Effector memory CD8-positive, alpha-beta T cell (primary cell): ENCODE measurements at regions not wholly inside any gene's neighbourhood (a gene's known extent, or its start where the extent isn't known, plus 50 kb on each side); places are given as distances from the start of the nearest gene placed in this dataset.

ENCODE experiments used
- ATAC-seq: fragments of 150-1000 bp; cut with Tn5 transposase; replicated peaks from 2 replicates; pipeline ENCODE4 v1.10.0; 2021; ENCODE audit warnings: mild to moderate bottlenecking, moderate library complexity
- DNase-seq, 3 experiments: peaks; one replicate each; pipeline ENCODE4 v3.0.0; 2021
- H3K27ac Mint-ChIP-seq, 2 donors: one replicate each; pipeline ENCODE4 v1.8.0; 2022; ENCODE audit warnings: mild to moderate bottlenecking in 2 of 2, mixed read lengths in 2 of 2, moderate library complexity in 2 of 2
- H3K27me3 Mint-ChIP-seq, 2 donors: one replicate each; pipeline ENCODE4 v1.8.0; 2022; ENCODE audit warnings: mixed read lengths in 2 of 2
- H3K36me3 Mint-ChIP-seq: one replicate; pipeline ENCODE4 v1.8.0; 2022; ENCODE audit warnings: mild to moderate bottlenecking, moderate library complexity, mixed read lengths; ENCODE audit not compliant: insufficient read depth
- H3K4me1 Mint-ChIP-seq, 2 donors: one replicate each; pipeline ENCODE4 v1.8.0; 2022; ENCODE audit warnings: low read depth in 2 of 2, mixed read lengths in 2 of 2
- H3K4me3 Mint-ChIP-seq, 2 donors: one replicate each; pipeline ENCODE4 v1.8.0; 2022; ENCODE audit warnings: mild to moderate bottlenecking in 2 of 2, mixed read lengths in 2 of 2, moderate library complexity in 2 of 2
- H3K9me3 Mint-ChIP-seq, 2 donors: one replicate each; pipeline ENCODE4 v1.8.0; 2022; ENCODE audit warnings: mixed read lengths in 2 of 2

DNA sequence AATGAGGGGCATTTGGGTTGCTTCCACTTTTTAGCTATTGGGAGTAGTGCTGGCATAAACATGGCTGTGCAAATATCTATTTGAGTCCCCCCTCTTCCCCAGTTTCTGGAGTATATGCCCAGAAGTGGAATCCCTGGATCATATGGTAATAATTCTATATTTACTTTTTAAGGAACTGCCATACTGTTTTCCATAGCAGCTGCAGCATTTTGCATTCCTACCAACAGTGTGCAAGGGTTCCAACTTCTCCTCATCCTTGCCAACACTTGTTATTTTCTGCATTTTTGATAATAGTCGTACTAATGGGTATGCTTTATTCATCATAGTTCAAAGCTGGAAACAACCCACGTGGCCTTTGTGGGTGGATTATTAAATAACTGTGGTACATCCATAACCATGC is 883.5 kb downstream of the TBC1D22A start:
- DNase-seq (no peak), ATAC-seq (no peak)
- H3K27ac Mint-ChIP-seq, result no peak overlapping the region
- H3K36me3 Mint-ChIP-seq, result no peaks in the 10 kb centered on the region
- peaks cover 11 to 14% of the 10 kb centered on the region in 2 donors for H3K27me3 Mint-ChIP-seq
- H3K4me3 Mint-ChIP-seq, result no peak overlapping the region
- no peaks in the 10 kb centered on the region for H3K4me1 Mint-ChIP-seq
- peaks cover 0 to 2% of the 10 kb centered on the region in 2 donors for H3K9me3 Mint-ChIP-seq

DNA sequence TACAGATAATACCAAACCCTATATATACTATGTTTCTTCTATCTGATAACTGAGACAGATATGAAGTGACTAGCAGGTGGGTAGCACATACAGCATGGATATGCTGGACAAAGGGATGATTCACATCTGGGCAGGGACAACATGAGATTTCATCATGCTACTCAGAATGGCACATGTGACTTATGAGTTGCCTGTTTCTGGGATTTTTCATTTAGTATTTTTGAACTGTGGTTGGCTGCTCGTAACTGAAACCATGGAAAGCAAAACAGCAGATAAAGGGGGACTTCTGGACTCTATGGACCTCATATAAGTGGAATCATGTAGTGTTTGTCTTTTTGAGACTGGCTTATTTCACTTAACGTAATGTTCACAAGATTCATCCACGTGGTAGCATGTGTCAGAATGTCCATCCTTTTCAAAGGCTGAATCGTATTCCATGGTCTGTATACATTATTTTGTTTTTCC is 883.0 kb downstream of the TBC1D22A start:
- peaks cover 0 to 2% of the 10 kb centered on the region in 2 donors for H3K9me3 Mint-ChIP-seq
- no peak for ATAC-seq
- no peak for DNase-seq
- no peaks in the 10 kb centered on the region for H3K36me3 Mint-ChIP-seq
- peaks cover 11 to 14% of the 10 kb centered on the region in 2 donors for H3K27me3 Mint-ChIP-seq
- H3K4me3 Mint-ChIP-seq, result no peak overlapping the region
- H3K27ac Mint-ChIP-seq, result no peak overlapping the region
- no peaks in the 10 kb centered on the region for H3K4me1 Mint-ChIP-seq

DNA sequence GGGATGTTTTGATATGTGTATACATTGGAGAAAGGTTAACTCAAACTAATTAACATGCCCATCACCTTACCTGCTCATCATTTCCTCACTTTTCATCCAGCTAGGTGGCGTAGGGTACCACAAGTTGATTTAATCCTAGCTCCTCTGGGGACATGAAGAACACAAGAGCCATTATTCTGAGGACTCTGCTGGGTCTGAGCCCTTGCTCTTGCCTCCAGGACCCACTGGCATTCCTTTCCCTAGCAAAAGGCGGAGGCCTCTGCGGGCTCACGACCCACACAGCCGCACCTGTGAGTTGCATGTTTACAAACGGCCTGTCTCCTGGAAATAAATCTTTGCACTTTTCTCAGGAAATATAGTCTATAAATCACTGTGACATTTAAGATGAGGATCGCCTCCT is 871.9 kb downstream of the TBC1D22A start:
- no peaks in the 10 kb centered on the region for H3K4me1 Mint-ChIP-seq
- H3K4me3 Mint-ChIP-seq, result no peak overlapping the region
- no peak for ATAC-seq
- no peak for DNase-seq
- peaks cover 28 to 66% of the 10 kb centered on the region in 2 donors for H3K27me3 Mint-ChIP-seq
- peaks cover 0 to 7% of the 10 kb centered on the region in 2 donors for H3K9me3 Mint-ChIP-seq
- H3K36me3 Mint-ChIP-seq, result no peaks in the 10 kb centered on the region
- no peak overlapping the region for H3K27ac Mint-ChIP-seq

DNA sequence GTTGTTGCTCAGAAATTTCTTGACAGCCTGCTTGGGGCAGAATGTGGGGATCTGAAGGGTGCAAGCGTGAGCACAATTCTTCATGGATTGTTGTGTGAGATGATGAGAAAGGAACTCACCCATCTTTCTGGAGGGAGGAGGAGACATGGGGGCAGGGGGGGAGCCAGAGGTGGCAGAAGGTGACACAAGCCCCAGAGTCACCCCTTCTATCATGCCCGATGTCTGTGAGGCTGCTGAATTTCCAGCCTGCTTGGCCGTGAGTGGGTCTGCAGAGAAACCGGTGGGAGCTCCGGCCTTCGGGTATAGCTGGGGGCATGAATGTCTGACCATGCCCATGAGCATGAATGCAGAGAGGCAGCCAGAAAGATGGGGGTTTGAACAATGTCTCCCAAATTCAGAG is 870.7 kb downstream of the TBC1D22A start:
- Mint-ChIP-seq H3K36me3 (no peaks in the 10 kb centered on the region), H3K4me1 (no peaks in the 10 kb centered on the region), H3K9me3 (peaks cover 0 to 4% of the 10 kb centered on the region in 2 donors), H3K4me3 (no peak overlapping the region), H3K27ac (no peak overlapping the region), H3K27me3 (peaks cover 22 to 66% of the 10 kb centered on the region in 2 donors)
- DNase-seq (no peak), ATAC-seq (no peak)

DNA sequence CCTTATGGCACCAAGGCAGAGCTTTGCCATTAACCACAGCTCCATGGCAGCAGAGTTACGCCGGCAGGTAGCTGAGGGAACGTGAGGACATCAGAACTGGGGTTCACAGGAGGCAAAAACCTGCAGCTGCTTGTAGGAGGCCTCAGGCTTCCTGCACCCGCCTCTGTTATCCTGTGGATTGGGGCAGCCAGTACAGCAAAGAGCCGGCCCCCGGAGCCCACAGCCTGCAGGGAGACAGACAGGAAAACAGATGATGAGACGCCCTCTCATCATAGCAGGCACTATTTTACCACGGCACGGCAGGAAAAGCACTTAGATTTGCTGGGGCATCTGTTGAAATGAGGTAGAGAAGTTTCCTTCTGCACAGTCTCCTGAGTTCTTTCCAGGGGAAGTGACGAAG is 870.3 kb downstream of the TBC1D22A start:
- H3K4me3 Mint-ChIP-seq, result no peak overlapping the region
- ATAC-seq, result no peak
- H3K27me3 Mint-ChIP-seq, result peaks cover 22 to 63% of the 10 kb centered on the region in 2 donors
- no peaks in the 10 kb centered on the region for H3K36me3 Mint-ChIP-seq
- no peak overlapping the region for H3K27ac Mint-ChIP-seq
- peaks cover 0 to 4% of the 10 kb centered on the region in 2 donors for H3K9me3 Mint-ChIP-seq
- H3K4me1 Mint-ChIP-seq, result no peaks in the 10 kb centered on the region
- DNase-seq, result no peak

DNA sequence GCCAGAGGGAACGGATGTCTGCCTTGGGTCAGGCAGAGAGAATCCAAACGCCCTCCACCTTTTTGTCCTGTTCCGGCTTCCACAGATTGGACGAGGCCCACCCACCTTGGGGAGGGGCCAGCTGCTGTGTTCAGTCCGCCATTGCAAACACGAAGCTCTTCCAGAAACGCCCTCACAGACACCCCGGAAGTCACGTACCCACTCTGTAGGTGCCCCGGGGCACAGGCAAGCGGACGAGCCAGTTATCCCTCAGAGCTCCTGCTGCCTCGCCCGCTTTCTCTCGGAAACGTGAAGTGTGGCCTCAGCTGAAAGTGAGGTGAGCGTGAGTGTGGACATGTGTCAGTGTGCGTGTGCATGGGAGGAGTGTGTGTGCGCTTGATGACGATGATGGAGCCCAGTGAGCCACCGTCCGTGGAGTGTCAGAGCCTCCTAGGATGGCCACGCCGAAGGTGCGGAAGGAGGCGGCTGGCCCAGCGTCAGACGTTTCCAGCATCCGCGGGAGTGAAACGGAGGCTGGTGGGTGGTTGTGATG is 869.2 kb downstream of the TBC1D22A start:
- Mint-ChIP-seq H3K9me3 (peaks cover 0 to 2% of the 10 kb centered on the region in 2 donors), H3K27ac (no peak overlapping the region), H3K4me3 (no peak overlapping the region), H3K36me3 (no peaks in the 10 kb centered on the region), H3K4me1 (no peaks in the 10 kb centered on the region), H3K27me3 (peaks cover 19 to 52% of the 10 kb centered on the region in 2 donors)
- no peak for DNase-seq
- no peak for ATAC-seq

DNA sequence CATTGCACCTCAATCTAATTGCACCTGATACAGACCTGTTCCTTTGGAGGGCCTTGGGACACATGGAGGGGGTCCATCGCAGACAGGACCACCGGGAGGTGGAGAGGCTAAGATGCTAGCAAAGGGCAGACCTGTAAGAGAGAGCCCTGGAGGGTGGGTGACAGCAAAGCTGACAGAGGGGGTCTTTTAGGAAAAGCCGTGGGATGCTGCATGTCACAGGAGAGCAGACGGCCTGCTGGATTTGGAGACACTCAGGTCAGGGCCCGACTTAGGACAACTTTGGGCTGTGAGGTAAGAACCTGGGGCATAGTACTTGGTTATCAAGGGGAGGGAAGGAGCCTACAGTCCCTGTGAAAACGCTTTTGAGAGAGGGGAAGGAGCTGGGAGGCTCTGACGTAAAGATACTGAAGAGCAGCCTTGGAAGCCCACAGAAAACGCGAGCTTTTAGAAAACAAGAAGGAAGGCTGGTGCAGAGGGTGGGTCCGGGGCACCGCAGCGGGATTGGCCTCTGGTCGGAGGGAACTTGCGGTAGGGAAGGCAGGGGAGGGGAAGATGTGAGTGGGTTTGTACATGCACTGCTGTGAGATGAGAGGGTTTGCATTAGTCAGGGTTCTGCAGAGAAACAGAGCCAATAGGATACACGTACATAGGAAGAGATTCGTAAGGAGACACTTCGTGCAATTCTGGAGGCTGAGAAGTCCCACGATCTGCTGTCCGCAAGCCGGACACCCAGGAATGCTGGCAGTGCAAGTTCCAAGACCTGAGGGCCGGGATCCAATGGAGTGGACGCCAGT is 868.5 kb downstream of the TBC1D22A start:
- no peak for DNase-seq
- peaks cover 0 to 2% of the 10 kb centered on the region in 2 donors for H3K9me3 Mint-ChIP-seq
- no peak overlapping the region for H3K27ac Mint-ChIP-seq
- no peaks in the 10 kb centered on the region for H3K4me1 Mint-ChIP-seq
- no peak for ATAC-seq
- H3K4me3 Mint-ChIP-seq, result no peak overlapping the region
- H3K27me3 Mint-ChIP-seq, result peaks cover 14 to 45% of the 10 kb centered on the region in 2 donors
- H3K36me3 Mint-ChIP-seq, result no peaks in the 10 kb centered on the region

DNA sequence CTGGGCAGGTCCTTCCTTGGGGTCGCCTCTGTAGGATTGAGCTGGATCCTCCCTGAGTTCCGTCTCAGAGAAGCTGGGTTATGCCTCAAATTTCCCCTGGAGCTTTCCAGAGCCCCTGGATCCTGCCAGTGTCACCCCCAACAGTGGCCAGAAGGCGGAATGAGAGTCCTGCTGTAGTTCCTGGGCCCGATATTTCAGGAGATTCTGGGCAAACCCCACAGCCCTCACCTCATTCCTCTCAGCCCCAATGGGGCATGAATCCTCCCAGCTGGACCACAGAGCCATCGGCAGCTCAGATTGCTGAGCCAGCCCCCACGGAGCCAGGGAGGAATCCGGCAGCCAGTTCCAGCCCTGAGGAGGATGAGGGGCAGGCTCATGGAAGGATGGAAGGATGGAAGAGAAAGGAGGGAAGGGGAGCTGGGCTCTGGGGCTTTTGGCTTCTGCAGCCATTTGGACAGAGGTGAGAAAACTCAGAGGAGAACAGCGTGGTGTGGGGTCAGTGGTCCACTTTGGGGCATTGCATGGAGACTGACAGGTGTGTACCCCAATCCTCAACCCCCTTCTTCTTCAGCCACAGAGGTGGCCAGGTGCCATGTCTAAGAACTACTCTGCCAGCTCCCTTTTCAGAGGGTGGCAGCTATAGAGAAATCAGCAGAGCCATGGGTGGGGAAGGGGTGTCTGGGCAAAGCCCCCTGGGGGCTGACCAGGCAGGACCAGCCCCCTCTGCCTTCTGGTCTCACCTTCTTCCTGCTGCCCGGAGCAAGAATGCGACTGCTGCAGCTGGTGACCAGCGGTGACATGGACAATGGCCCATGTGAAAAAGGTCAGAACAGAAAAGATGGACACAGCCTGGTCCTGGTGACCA is 867.6 kb downstream of the TBC1D22A start:
- Mint-ChIP-seq H3K36me3 (no peaks in the 10 kb centered on the region), H3K9me3 (no peaks in the 10 kb centered on the region), H3K4me3 (no peak overlapping the region), H3K27me3 (peaks cover 5 to 36% of the 10 kb centered on the region in 2 donors), H3K4me1 (no peaks in the 10 kb centered on the region), H3K27ac (no peak overlapping the region)
- DNase-seq, result no peak
- no peak for ATAC-seq

DNA sequence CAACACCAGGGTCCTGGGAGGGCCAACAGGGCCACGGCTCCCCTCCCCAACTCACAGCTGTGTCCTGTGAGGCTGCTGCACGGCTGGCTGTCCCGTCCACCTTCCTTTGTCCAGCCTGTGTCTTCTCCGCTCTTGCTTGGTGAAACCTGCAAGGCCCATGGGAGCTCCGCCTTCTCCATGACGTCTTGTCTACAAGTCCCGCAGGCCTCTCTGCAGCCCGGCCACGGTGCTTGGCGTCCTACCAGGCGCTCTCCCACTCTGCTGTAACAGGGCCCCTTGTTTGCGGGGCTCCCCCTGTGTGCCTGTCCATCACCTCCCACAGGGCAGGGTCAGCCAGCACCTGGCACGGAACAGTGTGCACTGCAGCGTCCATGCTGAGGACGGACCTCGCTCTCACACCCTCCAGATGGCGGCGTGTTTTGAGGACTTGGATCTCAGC is 866.8 kb downstream of the TBC1D22A start:
- peaks cover 5 to 29% of the 10 kb centered on the region in 2 donors for H3K27me3 Mint-ChIP-seq
- H3K9me3 Mint-ChIP-seq, result no peaks in the 10 kb centered on the region
- no peaks in the 10 kb centered on the region for H3K36me3 Mint-ChIP-seq
- DNase-seq (no peak), ATAC-seq (no peak)
- H3K4me1 Mint-ChIP-seq, result no peaks in the 10 kb centered on the region
- H3K4me3 Mint-ChIP-seq, result no peak overlapping the region
- no peak overlapping the region for H3K27ac Mint-ChIP-seq

DNA sequence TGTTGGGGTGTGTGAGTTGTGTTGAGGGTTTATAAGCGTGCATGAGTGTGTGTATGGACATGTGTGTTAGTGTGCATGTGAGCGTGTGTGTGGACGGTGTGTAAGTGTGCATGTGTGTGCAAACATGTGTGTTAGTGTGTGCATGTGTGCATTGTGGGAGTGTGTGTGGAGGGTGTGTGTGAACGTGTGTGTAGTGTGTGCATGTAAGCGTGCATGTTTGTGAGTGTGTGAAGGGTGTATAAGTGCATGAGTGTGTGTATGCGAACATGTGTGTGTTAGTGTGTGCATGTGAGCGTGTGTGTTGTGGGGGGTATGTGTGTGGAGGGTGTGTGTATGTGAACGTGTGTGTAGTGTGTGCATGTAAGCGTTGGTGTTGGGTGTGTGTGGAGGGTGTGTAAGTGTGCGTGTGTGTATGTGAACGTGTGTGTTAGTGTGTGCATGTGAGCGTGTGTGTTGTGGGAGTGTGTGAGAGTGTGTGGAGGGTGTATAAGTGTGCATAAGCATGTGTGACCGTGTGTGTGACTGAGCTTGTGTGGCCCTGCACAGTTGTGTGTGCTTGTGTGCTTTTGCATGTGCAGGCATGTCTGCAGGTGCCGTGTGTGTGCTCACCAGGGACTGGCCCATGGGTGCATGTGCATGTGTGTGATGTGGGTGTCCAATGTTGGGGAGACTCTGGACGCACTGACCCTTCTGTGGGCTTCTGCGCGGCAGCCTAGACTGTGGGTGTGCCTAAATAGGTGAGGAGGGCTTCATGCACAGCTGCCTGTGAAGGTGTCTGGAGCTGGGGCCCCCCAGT is 866.2 kb downstream of the TBC1D22A start:
- Mint-ChIP-seq H3K36me3 (no peaks in the 10 kb centered on the region), H3K9me3 (no peaks in the 10 kb centered on the region), H3K4me3 (no peak overlapping the region), H3K4me1 (no peaks in the 10 kb centered on the region), H3K27ac (no peak overlapping the region), H3K27me3 (peaks cover 5 to 23% of the 10 kb centered on the region in 2 donors)
- ATAC-seq (no peak), DNase-seq (no peak)

DNA sequence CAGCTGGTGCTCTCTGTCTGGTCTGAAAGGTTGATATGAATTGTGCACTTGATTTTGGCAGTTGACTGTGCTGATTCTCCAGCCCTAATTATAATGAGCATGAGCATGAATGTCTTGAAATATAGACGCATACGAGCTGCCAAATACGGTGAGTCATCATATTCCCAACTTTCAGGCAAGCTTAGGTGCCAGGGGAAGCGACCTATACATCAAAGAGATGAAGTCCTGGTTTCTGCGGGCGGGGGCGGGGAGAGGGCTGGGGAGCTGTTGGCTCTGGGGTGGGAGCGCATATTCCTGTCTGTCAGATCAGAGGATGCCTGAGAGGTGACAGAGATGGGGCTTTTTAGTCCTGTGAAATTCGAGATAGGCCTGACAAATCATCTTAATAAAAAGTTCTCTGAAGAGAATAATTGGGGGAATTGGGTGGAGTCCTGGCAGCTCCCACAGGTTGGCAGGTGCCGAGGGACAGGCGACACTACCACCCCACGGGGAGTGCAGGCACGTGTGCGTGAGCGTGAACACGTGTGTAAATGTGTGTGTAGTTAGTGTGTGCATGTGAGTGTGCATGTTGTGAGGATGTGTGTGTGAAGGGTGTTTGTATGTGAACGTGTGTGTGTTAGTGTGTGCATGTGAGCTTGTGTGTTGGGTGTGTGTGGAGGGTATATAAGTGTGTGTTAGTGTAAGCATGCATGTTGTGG is 865.3 kb downstream of the TBC1D22A start:
- Mint-ChIP-seq H3K27ac (no peak overlapping the region), H3K36me3 (no peaks in the 10 kb centered on the region), H3K4me3 (no peak overlapping the region), H3K27me3 (peaks cover 5 to 19% of the 10 kb centered on the region in 2 donors), H3K9me3 (no peaks in the 10 kb centered on the region), H3K4me1 (no peaks in the 10 kb centered on the region)
- DNase-seq (no peak), ATAC-seq (no peak)

DNA sequence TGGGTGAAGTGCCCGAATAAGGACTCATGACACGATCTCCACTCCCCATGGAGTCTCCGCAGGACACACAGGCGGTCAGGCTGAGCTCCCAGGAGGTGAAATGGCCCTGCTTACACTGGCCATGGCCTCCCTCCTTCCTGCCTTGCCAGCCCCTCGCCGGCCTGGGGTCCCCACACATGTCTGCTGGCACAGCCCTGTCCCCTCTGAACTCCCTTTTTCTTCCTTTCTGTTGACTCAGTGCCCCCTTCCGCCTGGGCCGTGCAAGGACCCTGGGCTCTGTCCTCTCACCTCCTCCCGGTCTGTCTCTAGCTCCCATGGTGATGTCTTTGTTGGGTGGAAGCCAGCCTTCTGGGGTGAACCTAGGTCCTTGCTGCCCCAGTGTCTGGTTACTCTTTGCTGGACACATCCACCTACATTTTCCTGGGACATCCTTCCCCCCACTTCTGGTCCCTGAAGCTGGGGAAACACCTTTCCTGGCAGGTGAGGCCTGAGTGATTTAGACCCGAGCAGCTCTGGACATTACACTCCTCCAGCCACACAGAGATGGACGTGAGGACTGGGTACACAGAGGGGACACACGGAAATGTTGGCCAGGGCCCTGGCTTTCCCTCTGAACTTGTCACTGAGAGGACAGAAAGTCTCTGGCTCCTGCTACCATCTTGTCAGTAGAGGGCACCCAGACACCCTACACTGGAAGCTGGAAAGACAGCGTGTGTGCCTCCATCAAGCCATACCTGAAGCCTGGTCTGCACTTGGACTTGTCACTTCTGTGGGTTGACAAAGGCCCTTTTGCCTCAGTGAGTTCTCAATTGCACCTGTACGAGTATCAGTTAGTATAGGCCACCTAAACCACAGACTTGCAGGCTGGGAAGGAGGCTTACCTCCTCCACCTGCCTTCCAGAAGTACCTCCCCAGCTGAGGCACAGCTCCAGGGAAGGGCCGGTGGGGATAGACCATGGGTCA is 864.3 kb downstream of the TBC1D22A start:
- H3K36me3 Mint-ChIP-seq, result no peaks in the 10 kb centered on the region
- ATAC-seq (no peak), DNase-seq (no peak)
- H3K27me3 Mint-ChIP-seq, result peaks cover 12 to 24% of the 10 kb centered on the region in 2 donors
- H3K27ac Mint-ChIP-seq, result no peak overlapping the region
- H3K4me3 Mint-ChIP-seq, result no peak overlapping the region
- H3K9me3 Mint-ChIP-seq, result no peaks in the 10 kb centered on the region
- H3K4me1 Mint-ChIP-seq, result no peaks in the 10 kb centered on the region
